GM19468 (cell line): ENCODE measurements at regions not wholly inside any gene's neighbourhood (a gene's known extent, or its start where the extent isn't known, plus 50 kb on each side); places are given as distances from the start of the nearest gene placed in this dataset.
"Not testable (repeated sequence)": the region's sequence is repeated elsewhere in the genome, so short reads cannot be mapped to it uniquely, and the experiment has no call there.

ENCODE experiments used
- ATAC-seq: cut with Tn5 transposase; IDR thresholded peaks from one replicate; pipeline ENCODE4 v1.9.1; 2021; ENCODE audit warnings: mild to moderate bottlenecking, moderate library complexity, moderate number of reproducible peaks; ENCODE audit not compliant: unreplicated experiment; ENCODE audit errors: extremely low read depth

GRCh38 chr5:125874057-125874456, 549.2 kb upstream of the GRAMD2B start:
- ATAC-seq: no peak

- no peak for ATAC-seq
Measured at GRCh38 chr5:125874717-125875116, 548.5 kb upstream of the GRAMD2B start.

GRCh38 chr5:125877248-125877647, 546.0 kb upstream of the GRAMD2B start:
- no peak for ATAC-seq

- ATAC-seq: no peak
Measured at GRCh38 chr5:125882061-125882460, 541.1 kb upstream of the GRAMD2B start.

- no peak for ATAC-seq
Measured at GRCh38 chr5:125883223-125883622, 540.0 kb upstream of the GRAMD2B start.

- ATAC-seq: no peak
Measured at GRCh38 chr5:125888358-125888757, 534.9 kb upstream of the GRAMD2B start.

- ATAC-seq: no peak
Measured at GRCh38 chr5:125890511-125890931, 532.7 kb upstream of the GRAMD2B start.

- ATAC-seq: no peak
Measured at GRCh38 chr5:125891061-125891725, 532.0 kb upstream of the GRAMD2B start.

- no peak for ATAC-seq
Measured at GRCh38 chr5:125894383-125894782, 528.8 kb upstream of the GRAMD2B start.

GRCh38 chr5:125896368-125896767, 526.8 kb upstream of the GRAMD2B start:
- ATAC-seq: no peak

- ATAC-seq: no peak
Measured at GRCh38 chr5:125897089-125897488, 526.1 kb upstream of the GRAMD2B start.

- no peak for ATAC-seq
Measured at GRCh38 chr5:125898851-125899405, 524.3 kb upstream of the GRAMD2B start.

GRCh38 chr5:125912028-125912427, 511.2 kb upstream of the GRAMD2B start:
- no peak for ATAC-seq

GRCh38 chr5:125913200-125913599, 510.0 kb upstream of the GRAMD2B start:
- ATAC-seq: no peak

- no peak for ATAC-seq
Measured at GRCh38 chr5:125914471-125914870, 508.7 kb upstream of the GRAMD2B start.

GRCh38 chr5:125923958-125924357, 499.3 kb upstream of the GRAMD2B start:
- not testable (repeated sequence) for ATAC-seq

- ATAC-seq: no peak
Measured at GRCh38 chr5:125926172-125926571, 497.0 kb upstream of the GRAMD2B start.

GRCh38 chr5:125928663-125929062, 494.5 kb upstream of the GRAMD2B start:
- no peak for ATAC-seq

- no peak for ATAC-seq
Measured at GRCh38 chr5:125950012-125950615, 473.1 kb upstream of the GRAMD2B start.

- ATAC-seq: peak; percentile 96
Measured at GRCh38 chr5:125961150-125961549, 462.1 kb upstream of the GRAMD2B start.

GRCh38 chr5:125965577-125965976, 457.6 kb upstream of the GRAMD2B start:
- no peak for ATAC-seq

GRCh38 chr5:125967576-125967975, 455.6 kb upstream of the GRAMD2B start:
- ATAC-seq: no peak
